WTC11 (cell line): ENCODE measurements at regions not wholly inside any gene's neighbourhood (a gene's known extent, or its start where the extent isn't known, plus 50 kb on each side); places are given as distances from the start of the nearest gene placed in this dataset.

Source experiments
- ATAC-seq: fragments of 200-7000 bp; cut with Tn5 transposase; 2 replicates; pipeline ENCODE4 v1.10.0; 2021; ENCODE audit warnings: mild to moderate bottlenecking, moderate library complexity
- CTCF ChIA-PET: fragments of 300-600 bp; sonication (Branson Sonifier 250); formaldehyde crosslinking; loops from one replicate; lab custom pipeline; 2021; ENCODE audit warnings: antibody characterized with exemption; lab: Charles Lee
- POLR2A ChIA-PET: fragments of 350-600 bp; sonication (Branson Sonifier 250); formaldehyde crosslinking; loops from one replicate; lab custom pipeline; 2021; ENCODE audit warnings: antibody characterized with exemption; lab: Charles Lee
- DNase-seq: peaks from one replicate; pipeline ENCODE4 v3.0.0; 2021; ENCODE audit warnings: low spot score
- H3K27ac Mint-ChIP-seq: 2 replicates; pipeline ENCODE4 v1.8.0; 2021; ENCODE audit warnings: mixed read lengths
- H3K27me3 Mint-ChIP-seq: 2 replicates; pipeline ENCODE4 v1.8.0; 2021; ENCODE audit warnings: low read depth, mild to moderate bottlenecking, moderate library complexity, mixed read lengths
- H3K36me3 Mint-ChIP-seq: 2 replicates; pipeline ENCODE4 v1.8.0; 2021; ENCODE audit warnings: mixed read lengths
- H3K4me1 Mint-ChIP-seq: 2 replicates; pipeline ENCODE4 v1.8.0; 2022; ENCODE audit warnings: mixed read lengths
- H3K4me3 Mint-ChIP-seq: 2 replicates; pipeline ENCODE4 v1.8.0; 2021; ENCODE audit warnings: mild to moderate bottlenecking, moderate library complexity, mixed read lengths
- H3K9me3 Mint-ChIP-seq: 2 replicates; pipeline ENCODE4 v1.8.0; 2021; ENCODE audit warnings: mixed read lengths
- ELF4 ChIP-seq: sonication (generic); formaldehyde crosslinking; IDR thresholded peaks from 2 replicates; pipeline ENCODE4 v1.8.1; 2022; ENCODE audit warnings: low read depth, mild to moderate bottlenecking, moderate library complexity, missing genetic modification reagents
- FOXP1 ChIP-seq: sonication (generic); formaldehyde crosslinking; IDR thresholded peaks from 2 replicates; pipeline ENCODE4 v1.8.0; 2022; ENCODE audit warnings: missing genetic modification reagents, mild to moderate bottlenecking, moderate library complexity, borderline replicate concordance
- GRHL2 ChIP-seq: fragments of 250-450 bp; sonication (Bioruptor Pico); IDR thresholded peaks from 2 replicates; pipeline ENCODE4 v1.8.0; 2022; ENCODE audit warnings: mild to moderate bottlenecking, moderate library complexity; ENCODE audit not compliant: insufficient replicate concordance, severe bottlenecking
- IRF2 ChIP-seq: sonication (generic); formaldehyde crosslinking; IDR thresholded peaks from 2 replicates; pipeline ENCODE4 v1.8.0; 2022; ENCODE audit warnings: low read depth, missing genetic modification reagents, borderline replicate concordance
- NFE2L1 ChIP-seq: sonication (generic); formaldehyde crosslinking; IDR thresholded peaks from 2 replicates; pipeline ENCODE4 v1.8.1; 2023; ENCODE audit warnings: missing genetic modification reagents
- NFYB ChIP-seq: sonication (generic); formaldehyde crosslinking; conservative IDR thresholded peaks from 2 replicates; pipeline ENCODE4 v1.8.0; 2022; ENCODE audit warnings: low read depth, missing genetic modification reagents
- SMAD4 ChIP-seq: sonication (generic); formaldehyde crosslinking; IDR thresholded peaks from 2 replicates; pipeline ENCODE4 v1.8.0; 2022; ENCODE audit warnings: mild to moderate bottlenecking, missing genetic modification reagents
- TEAD1 ChIP-seq: sonication (generic); formaldehyde crosslinking; IDR thresholded peaks from 2 replicates; pipeline ENCODE4 v1.8.0; 2022; ENCODE audit warnings: mild to moderate bottlenecking, missing genetic modification reagents
- TEAD4 ChIP-seq: sonication (generic); formaldehyde crosslinking; IDR thresholded peaks from 2 replicates; pipeline ENCODE4 v1.8.0; 2022; ENCODE audit warnings: mild to moderate bottlenecking, missing genetic modification reagents
- ZNF138 ChIP-seq: sonication (generic); formaldehyde crosslinking; conservative IDR thresholded peaks from 2 replicates; pipeline ENCODE4 v1.8.1; 2022; ENCODE audit warnings: mild to moderate bottlenecking, moderate library complexity, missing genetic modification reagents
- ZNF396 ChIP-seq: fragments of 250-450 bp; sonication (Bioruptor Pico); IDR thresholded peaks from 2 replicates; pipeline ENCODE4 v1.8.0; 2021; ENCODE audit warnings: mild to moderate bottlenecking, moderate library complexity, borderline replicate concordance
- TF ChIP-seq, protein P1 (sequence below): sonication (generic); formaldehyde crosslinking; IDR thresholded peaks from 2 replicates; pipeline ENCODE4 v1.8.0; 2022; ENCODE audit warnings: mild to moderate bottlenecking, missing genetic modification reagents
- TF ChIP-seq, protein P2 (sequence below): sonication (generic); formaldehyde crosslinking; IDR thresholded peaks from 2 replicates; pipeline ENCODE4 v1.8.1; 2022; ENCODE audit warnings: low read depth, mild to moderate bottlenecking, moderate library complexity, missing genetic modification reagents, borderline replicate concordance
- TF ChIP-seq, protein P3 (sequence below): fragments of 250-450 bp; sonication (Bioruptor Pico); IDR thresholded peaks from 2 replicates; pipeline ENCODE4 v1.8.0; 2021; ENCODE audit warnings: mild to moderate bottlenecking
- TF ChIP-seq, protein P4 (sequence below): sonication (generic); formaldehyde crosslinking; IDR thresholded peaks from 2 replicates; pipeline ENCODE4 v1.8.1; 2022; ENCODE audit warnings: mild to moderate bottlenecking, missing genetic modification reagents, moderate library complexity, borderline replicate concordance
- TF ChIP-seq, protein P5 (sequence below): fragments of 250-450 bp; sonication (Bioruptor Pico); IDR thresholded peaks from 2 replicates; pipeline ENCODE4 v1.9.0; 2021; ENCODE audit warnings: mild to moderate bottlenecking
- TF ChIP-seq, protein P6 (sequence below): fragments of 250-450 bp; sonication (Bioruptor Pico); IDR thresholded peaks from 2 replicates; pipeline ENCODE4 v1.9.0; 2021; ENCODE audit warnings: moderate library complexity, mild to moderate bottlenecking, inconsistent platforms, borderline replicate concordance
- TF ChIP-seq, protein P7 (sequence below): sonication (generic); formaldehyde crosslinking; IDR thresholded peaks from 2 replicates; pipeline ENCODE4 v1.8.1; 2023; ENCODE audit warnings: mild to moderate bottlenecking, missing genetic modification reagents, moderate library complexity
- TF ChIP-seq, protein P8 (sequence below): sonication (generic); formaldehyde crosslinking; IDR thresholded peaks from 2 replicates; pipeline ENCODE4 v1.8.0; 2023; ENCODE audit warnings: missing genetic modification reagents
- TF ChIP-seq, protein P9 (sequence below): sonication (generic); formaldehyde crosslinking; IDR thresholded peaks from 2 replicates; pipeline ENCODE4 v1.8.1; 2023; ENCODE audit warnings: mild to moderate bottlenecking, moderate library complexity, missing genetic modification reagents
- TF ChIP-seq, protein P10 (sequence below): sonication (generic); formaldehyde crosslinking; IDR thresholded peaks from 2 replicates; pipeline ENCODE4 v1.8.0; 2022; ENCODE audit warnings: mild to moderate bottlenecking, missing genetic modification reagents

DNA sequence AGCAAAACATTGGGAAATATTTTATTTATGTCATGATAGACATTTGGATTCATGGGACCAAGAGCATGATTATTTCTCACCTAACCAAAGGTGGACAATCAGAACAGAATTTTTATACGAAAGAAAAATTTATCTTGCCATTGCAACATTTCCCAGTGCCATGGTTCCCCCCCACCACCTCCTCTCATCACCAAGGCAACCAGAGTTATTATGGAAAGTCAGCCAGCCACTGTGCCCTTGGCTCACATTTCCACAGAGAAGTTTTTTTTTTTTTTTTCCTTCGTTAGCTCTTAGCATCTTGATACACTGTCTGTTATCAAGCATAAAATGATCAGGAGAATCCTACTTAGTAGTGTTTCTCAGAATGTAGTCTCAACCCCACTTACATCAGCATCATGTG, 176.4 kb upstream of the TMTC1 start:
- no peaks in the 10 kb centered on the region for H3K4me1 Mint-ChIP-seq
- DNase-seq (no peak), ATAC-seq (no peak)
- no peak overlapping the region for H3K27ac Mint-ChIP-seq
- H3K9me3 Mint-ChIP-seq: peaks cover 7% of the 10 kb centered on the region; the same call in 1 of the 2 replicates
- CTCF ChIA-PET: no interaction called here
- no peaks in the 10 kb centered on the region for H3K27me3 Mint-ChIP-seq
- TF ChIP-seq IRF2 (CRISPR knock-in tag): no peak
- TF ChIP-seq, protein P1, sequence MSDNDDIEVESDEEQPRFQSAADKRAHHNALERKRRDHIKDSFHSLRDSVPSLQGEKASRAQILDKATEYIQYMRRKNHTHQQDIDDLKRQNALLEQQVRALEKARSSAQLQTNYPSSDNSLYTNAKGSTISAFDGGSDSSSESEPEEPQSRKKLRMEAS (CRISPR knock-in tag): no peak
- TF ChIP-seq, protein P2, sequence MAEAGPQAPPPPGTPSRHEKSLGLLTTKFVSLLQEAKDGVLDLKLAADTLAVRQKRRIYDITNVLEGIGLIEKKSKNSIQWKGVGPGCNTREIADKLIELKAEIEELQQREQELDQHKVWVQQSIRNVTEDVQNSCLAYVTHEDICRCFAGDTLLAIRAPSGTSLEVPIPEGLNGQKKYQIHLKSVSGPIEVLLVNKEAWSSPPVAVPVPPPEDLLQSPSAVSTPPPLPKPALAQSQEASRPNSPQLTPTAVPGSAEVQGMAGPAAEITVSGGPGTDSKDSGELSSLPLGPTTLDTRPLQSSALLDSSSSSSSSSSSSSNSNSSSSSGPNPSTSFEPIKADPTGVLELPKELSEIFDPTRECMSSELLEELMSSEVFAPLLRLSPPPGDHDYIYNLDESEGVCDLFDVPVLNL: no peak
- no peak for TF ChIP-seq TEAD1
- no peak for TF ChIP-seq NFE2L1
- no peak for TF ChIP-seq FOXP1 (CRISPR knock-in tag)
- TF ChIP-seq, protein P3, sequence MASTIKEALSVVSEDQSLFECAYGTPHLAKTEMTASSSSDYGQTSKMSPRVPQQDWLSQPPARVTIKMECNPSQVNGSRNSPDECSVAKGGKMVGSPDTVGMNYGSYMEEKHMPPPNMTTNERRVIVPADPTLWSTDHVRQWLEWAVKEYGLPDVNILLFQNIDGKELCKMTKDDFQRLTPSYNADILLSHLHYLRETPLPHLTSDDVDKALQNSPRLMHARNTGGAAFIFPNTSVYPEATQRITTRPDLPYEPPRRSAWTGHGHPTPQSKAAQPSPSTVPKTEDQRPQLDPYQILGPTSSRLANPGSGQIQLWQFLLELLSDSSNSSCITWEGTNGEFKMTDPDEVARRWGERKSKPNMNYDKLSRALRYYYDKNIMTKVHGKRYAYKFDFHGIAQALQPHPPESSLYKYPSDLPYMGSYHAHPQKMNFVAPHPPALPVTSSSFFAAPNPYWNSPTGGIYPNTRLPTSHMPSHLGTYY (CRISPR knock-in tag): no peak
- TF ChIP-seq ELF4 (CRISPR knock-in tag): no peak
- TF ChIP-seq, protein P4, sequence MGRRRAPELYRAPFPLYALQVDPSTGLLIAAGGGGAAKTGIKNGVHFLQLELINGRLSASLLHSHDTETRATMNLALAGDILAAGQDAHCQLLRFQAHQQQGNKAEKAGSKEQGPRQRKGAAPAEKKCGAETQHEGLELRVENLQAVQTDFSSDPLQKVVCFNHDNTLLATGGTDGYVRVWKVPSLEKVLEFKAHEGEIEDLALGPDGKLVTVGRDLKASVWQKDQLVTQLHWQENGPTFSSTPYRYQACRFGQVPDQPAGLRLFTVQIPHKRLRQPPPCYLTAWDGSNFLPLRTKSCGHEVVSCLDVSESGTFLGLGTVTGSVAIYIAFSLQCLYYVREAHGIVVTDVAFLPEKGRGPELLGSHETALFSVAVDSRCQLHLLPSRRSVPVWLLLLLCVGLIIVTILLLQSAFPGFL: no peak
- TF ChIP-seq, protein P5, sequence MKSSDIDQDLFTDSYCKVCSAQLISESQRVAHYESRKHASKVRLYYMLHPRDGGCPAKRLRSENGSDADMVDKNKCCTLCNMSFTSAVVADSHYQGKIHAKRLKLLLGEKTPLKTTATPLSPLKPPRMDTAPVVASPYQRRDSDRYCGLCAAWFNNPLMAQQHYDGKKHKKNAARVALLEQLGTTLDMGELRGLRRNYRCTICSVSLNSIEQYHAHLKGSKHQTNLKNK (CRISPR knock-in tag): no peak
- TF ChIP-seq, protein P6, sequence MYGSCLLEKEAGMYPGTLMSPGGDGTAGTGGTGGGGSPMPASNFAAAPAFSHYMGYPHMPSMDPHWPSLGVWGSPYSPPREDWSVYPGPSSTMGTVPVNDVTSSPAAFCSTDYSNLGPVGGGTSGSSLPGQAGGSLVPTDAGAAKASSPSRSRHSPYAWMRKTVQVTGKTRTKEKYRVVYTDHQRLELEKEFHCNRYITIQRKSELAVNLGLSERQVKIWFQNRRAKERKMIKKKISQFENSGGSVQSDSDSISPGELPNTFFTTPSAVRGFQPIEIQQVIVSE (CRISPR knock-in tag): no peak
- TF ChIP-seq ZNF138 (CRISPR knock-in tag): no peak
- TF ChIP-seq, protein P7, sequence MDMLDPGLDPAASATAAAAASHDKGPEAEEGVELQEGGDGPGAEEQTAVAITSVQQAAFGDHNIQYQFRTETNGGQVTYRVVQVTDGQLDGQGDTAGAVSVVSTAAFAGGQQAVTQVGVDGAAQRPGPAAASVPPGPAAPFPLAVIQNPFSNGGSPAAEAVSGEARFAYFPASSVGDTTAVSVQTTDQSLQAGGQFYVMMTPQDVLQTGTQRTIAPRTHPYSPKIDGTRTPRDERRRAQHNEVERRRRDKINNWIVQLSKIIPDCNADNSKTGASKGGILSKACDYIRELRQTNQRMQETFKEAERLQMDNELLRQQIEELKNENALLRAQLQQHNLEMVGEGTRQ (CRISPR knock-in tag): no peak
- TF ChIP-seq, protein P8, sequence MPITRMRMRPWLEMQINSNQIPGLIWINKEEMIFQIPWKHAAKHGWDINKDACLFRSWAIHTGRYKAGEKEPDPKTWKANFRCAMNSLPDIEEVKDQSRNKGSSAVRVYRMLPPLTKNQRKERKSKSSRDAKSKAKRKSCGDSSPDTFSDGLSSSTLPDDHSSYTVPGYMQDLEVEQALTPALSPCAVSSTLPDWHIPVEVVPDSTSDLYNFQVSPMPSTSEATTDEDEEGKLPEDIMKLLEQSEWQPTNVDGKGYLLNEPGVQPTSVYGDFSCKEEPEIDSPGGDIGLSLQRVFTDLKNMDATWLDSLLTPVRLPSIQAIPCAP (CRISPR knock-in tag): no peak
- no peak for TF ChIP-seq GRHL2 (CRISPR knock-in tag)
- TF ChIP-seq, protein P9, sequence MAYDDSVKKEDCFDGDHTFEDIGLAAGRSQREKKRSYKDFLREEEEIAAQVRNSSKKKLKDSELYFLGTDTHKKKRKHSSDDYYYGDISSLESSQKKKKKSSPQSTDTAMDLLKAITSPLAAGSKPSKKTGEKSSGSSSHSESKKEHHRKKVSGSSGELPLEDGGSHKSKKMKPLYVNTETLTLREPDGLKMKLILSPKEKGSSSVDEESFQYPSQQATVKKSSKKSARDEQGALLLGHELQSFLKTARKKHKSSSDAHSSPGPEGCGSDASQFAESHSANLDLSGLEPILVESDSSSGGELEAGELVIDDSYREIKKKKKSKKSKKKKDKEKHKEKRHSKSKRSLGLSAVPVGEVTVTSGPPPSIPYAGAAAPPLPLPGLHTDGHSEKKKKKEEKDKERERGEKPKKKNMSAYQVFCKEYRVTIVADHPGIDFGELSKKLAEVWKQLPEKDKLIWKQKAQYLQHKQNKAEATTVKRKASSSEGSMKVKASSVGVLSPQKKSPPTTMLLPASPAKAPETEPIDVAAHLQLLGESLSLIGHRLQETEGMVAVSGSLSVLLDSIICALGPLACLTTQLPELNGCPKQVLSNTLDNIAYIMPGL (CRISPR knock-in tag): no peak
- no peaks in the 10 kb centered on the region for H3K36me3 Mint-ChIP-seq
- H3K4me3 Mint-ChIP-seq: no peak overlapping the region
- POLR2A ChIA-PET: interaction anchor here (0.6 kb wide), 2 partner anchors 263 to 427 kb away, joined by 3 to 5 read pairs; no protein-coding TSS in a partner anchor

DNA sequence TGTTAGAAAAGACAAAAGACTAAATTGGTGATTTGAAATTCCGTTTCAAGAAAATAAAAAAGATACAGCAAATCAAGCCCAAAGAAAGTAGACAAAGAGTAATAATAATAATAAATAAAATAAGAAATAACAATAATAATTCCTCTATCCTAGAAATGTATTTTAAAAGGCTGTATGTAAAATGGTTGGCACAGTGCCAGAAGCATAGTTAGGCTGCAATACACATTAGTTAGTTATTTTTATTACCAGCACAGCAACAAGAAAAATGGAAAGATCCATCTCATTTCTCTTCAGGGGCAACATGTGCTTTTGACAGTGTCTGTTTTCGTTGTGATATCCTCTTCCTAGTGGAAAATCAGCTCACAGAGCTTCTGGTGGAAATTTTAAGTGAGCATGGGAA, 174.1 kb upstream of the TMTC1 start:
- Mint-ChIP-seq H3K9me3 (peaks cover 14% of the 10 kb centered on the region; the same call in 1 of the 2 replicates), H3K36me3 (no peaks in the 10 kb centered on the region), H3K4me3 (no peak overlapping the region), H3K27me3 (no peaks in the 10 kb centered on the region), H3K27ac (no peak overlapping the region), H3K4me1 (no peaks in the 10 kb centered on the region)
- CTCF ChIA-PET: no interaction called here
- DNase-seq: no peak
- POLR2A ChIA-PET: no interaction called here
- ATAC-seq: no peak
- TF ChIP-seq NFYB (no peak), ZNF396 (CRISPR knock-in tag) (no peak), TEAD4 (CRISPR knock-in tag) (no peak), SMAD4 (CRISPR knock-in tag) (no peak)
- TF ChIP-seq, protein P10, sequence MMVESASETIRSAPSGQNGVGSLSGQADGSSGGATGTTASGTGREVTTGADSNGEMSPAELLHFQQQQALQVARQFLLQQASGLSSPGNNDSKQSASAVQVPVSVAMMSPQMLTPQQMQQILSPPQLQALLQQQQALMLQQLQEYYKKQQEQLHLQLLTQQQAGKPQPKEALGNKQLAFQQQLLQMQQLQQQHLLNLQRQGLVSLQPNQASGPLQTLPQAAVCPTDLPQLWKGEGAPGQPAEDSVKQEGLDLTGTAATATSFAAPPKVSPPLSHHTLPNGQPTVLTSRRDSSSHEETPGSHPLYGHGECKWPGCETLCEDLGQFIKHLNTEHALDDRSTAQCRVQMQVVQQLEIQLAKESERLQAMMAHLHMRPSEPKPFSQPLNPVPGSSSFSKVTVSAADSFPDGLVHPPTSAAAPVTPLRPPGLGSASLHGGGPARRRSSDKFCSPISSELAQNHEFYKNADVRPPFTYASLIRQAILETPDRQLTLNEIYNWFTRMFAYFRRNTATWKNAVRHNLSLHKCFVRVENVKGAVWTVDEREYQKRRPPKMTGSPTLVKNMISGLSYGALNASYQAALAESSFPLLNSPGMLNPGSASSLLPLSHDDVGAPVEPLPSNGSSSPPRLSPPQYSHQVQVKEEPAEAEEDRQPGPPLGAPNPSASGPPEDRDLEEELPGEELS (CRISPR knock-in tag): no peak
